SK-N-SH (cell line): ENCODE measurements at regions not wholly inside any gene's neighbourhood (a gene's known extent, or its start where the extent isn't known, plus 50 kb on each side); places are given as distances from the start of the nearest gene placed in this dataset.

ENCODE experiments used
- CHD2 ChIP-seq: fragments of 150-350 bp; IDR thresholded peaks from 2 replicates; pipeline ENCODE4 v1.6.1; 2018; ENCODE audit warnings: low read length; ENCODE audit not compliant: partially characterized antibody
- EP300 ChIP-seq, 2 experiments: IDR thresholded peaks; 2 replicates each; pipeline versions ENCODE4 v1.4.0 to v1.6.1; 2012; ENCODE audit warnings: borderline replicate concordance in 1 of 2, low read depth in 1 of 2, low read length in 1 of 2
- GATA2 ChIP-seq: sonication (generic); formaldehyde crosslinking; IDR thresholded peaks from 2 replicates; pipeline ENCODE4 v1.5.0; 2020; ENCODE audit warnings: mild to moderate bottlenecking, missing genetic modification reagents
- NRF1 ChIP-seq: IDR thresholded peaks from 2 replicates; pipeline ENCODE4 v1.6.1; 2012; ENCODE audit warnings: low read depth, mild to moderate bottlenecking, low read length

DNA sequence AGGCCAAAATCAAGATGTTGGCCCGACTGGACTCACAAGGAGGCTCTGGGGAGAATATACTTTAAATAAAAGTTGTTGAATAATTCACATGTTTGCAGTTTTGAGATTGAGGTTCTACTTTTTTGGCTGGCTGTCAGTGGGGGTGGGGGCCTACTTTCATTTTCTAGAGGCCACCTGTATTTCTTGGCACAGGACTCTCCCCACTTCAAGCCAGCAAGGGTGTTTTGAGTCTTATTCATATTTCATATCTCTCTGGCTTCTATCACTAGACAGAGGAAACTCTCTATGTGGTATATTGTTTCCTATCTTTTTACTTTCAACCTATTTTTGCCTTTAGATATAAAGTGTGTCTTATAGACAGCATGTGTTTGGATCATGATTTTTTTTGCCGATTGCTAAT lies 266.4 kb downstream of the PRR32 start:
- TF ChIP-seq EP300 (IDR thresholded peaks at IDR 0.05; ENCODE audit: borderline replicate concordance in 1 of 2, low read depth in 1 of 2, low read length in 1 of 2) (no peak), NRF1 (no peak), CHD2 (no peak), GATA2 (CRISPR knock-in tag) (no peak)
